ENCODE measurements at regions not wholly inside any gene's neighbourhood (a gene's known extent, or its start where the extent isn't known, plus 50 kb on each side); places are given as distances from the start of the nearest gene placed in this dataset.
A peak's percentile ranks its signal among the peaks of the same experiment; 100 is the strongest.

DNA sequence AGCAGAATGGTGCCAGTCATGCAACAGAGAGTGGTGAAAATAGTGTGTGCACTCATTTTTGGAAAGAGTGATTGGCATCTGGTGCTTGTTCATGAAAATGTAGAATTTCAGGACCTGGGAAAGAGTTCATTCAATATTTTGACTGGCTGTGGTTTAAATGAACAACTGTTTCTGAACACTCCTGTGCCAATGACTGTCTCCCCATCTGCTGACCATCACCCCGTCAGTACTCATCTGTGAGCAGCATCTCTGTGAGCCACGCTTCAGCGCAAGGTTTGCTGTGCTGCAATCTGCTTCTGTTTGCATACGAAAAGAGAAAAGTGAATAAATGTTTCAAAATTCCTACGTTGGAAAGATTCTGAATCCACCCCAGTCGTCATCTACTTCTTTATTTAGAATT is 77.9 kb upstream of the RUNX1 start:
- peak; percentile 6 for DNase-seq (ENCODE audit: low read depth)
- TF ChIP-seq, protein P1, sequence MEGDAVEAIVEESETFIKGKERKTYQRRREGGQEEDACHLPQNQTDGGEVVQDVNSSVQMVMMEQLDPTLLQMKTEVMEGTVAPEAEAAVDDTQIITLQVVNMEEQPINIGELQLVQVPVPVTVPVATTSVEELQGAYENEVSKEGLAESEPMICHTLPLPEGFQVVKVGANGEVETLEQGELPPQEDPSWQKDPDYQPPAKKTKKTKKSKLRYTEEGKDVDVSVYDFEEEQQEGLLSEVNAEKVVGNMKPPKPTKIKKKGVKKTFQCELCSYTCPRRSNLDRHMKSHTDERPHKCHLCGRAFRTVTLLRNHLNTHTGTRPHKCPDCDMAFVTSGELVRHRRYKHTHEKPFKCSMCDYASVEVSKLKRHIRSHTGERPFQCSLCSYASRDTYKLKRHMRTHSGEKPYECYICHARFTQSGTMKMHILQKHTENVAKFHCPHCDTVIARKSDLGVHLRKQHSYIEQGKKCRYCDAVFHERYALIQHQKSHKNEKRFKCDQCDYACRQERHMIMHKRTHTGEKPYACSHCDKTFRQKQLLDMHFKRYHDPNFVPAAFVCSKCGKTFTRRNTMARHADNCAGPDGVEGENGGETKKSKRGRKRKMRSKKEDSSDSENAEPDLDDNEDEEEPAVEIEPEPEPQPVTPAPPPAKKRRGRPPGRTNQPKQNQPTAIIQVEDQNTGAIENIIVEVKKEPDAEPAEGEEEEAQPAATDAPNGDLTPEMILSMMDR (conservative IDR thresholded peaks at IDR 0.05; ENCODE audit: low read length): no peak
- no peak overlapping the region for H3K4me3 ChIP-seq (ENCODE audit: low read length)

DNA sequence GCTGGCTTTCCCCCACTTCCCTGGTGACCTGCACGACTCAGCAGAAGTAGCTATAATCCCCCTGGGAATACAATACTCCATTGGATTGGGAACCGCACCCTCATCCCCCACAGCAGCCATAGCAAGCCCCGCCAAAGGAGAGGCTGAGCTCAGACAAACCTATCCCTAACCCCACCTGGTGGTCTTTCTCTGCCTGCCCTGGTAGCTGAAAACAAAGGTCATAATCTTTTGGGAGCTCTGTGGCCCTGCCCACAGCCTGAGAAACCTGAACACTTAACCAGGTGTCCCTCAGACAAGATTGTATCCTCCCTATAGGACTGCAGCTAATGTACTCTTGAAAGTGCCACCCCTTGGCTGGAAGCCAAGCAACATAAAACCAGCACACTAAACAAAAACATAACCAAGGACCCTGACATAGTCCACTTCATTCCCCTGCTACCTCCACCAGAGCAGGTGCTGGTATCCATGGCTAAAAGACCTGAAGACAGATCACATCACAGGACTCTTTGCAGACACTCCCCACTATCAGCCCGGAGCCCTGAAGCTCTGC is 71.6 kb upstream of the RUNX1 start:
- no peak for DNase-seq (ENCODE audit: low read depth)
- no peak overlapping the region for H3K4me3 ChIP-seq (ENCODE audit: low read length)
- TF ChIP-seq, protein P1 (conservative IDR thresholded peaks at IDR 0.05; ENCODE audit: low read length): no peak

DNA sequence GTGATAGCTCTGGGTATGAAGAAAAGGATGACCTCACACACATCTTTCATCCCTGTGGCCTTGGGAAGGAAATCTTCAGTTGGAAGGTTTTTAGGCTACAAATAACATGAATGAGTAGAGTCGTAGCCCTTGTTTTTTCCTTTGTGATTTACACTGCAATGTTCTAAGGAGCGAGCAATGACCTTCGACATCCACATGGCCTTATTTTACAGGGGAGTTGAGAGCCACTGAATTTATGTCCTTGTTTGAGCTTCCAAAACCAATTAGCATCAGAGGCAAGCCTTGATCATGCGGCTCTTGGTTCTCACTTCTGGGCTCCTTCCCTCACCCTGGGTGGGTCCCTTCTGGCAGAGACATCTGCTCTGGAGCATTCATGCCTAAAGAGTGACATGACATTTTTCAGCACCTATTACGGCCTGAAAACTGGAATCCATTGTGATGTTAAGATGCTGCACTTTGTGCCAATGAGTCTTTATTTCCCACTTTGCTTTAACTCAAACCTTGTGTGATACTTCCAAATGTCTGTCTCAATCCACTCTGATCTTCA is 70.5 kb upstream of the RUNX1 start:
- TF ChIP-seq, protein P1 (conservative IDR thresholded peaks at IDR 0.05; ENCODE audit: low read length): no peak
- peak; percentile 13 for DNase-seq (ENCODE audit: low read depth)
- H3K4me3 ChIP-seq (ENCODE audit: low read length): no peak overlapping the region

DNA sequence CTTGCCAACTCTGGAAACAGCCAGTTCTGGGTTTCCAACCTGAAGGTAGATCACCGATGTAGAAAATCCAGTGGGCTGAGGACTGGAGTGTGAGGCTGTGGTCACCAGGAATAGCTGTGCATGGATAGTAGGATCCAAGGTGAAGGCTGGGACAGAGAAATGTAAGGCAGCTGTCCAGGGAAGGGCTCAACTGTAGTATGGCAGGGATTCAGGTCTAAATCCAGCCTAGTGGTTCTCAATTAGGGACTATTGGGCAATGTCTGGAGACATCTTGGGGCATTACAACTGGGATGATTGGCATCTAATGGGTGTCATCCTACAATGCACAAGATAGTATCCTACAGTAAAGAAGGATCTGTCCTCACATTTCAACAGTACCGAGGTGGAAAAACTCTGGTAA is 67.7 kb upstream of the RUNX1 start:
- TF ChIP-seq, protein P1 (conservative IDR thresholded peaks at IDR 0.05; ENCODE audit: low read length): no peak
- no peak for DNase-seq (ENCODE audit: low read depth)
- no peak overlapping the region for H3K4me3 ChIP-seq (ENCODE audit: low read length)

DNA sequence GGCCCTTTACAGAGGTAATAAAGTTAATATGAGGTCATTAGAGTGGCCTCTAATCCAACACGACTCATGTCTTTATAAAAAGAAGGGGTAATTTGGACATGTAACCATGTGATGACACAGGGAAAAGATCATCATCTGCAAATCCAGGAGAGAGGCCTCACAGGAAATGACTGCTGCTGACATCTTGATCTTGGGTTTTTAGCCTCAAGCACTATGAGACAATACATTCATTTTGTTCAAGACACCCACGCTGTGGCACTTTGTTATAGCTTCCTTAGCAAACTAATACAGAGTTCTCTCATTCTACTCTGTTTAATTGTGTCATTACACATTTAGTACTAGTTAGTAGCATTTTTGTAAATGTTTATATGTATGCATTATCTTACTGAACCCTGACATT is 64.0 kb upstream of the RUNX1 start:
- TF ChIP-seq, protein P1 (conservative IDR thresholded peaks at IDR 0.05; ENCODE audit: low read length): no peak
- peak; percentile 17 for DNase-seq (ENCODE audit: low read depth)
- no peak overlapping the region for H3K4me3 ChIP-seq (ENCODE audit: low read length)

DNA sequence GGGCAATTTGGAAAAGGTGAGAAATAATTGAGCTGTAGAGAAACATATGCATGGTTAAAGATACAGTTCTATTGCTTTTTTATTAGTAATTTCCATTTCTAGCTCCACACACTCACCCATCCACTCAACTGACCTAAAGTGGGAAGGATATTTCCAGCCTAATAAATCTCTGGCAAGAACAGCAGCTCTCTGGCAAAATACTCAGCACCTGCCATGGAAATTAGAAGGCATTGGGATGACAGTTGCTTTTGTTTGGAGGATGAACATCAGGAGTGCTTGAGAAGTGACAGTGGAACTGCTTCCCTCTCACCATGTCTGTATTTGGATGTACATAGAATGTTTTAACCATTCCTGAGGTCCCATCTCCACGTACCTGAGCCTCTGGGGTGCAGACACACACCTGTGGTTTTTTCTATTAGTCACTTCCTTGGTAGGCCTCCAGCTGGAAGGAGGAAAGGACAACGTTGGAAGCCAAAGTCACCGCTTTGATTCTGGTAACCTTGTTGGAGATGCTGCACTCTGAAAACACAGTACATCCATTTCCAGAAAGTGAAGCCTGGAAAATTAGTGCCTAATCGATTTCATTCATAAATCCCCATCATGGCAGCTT is 62.3 kb upstream of the RUNX1 start:
- no peak for DNase-seq (ENCODE audit: low read depth)
- H3K4me3 ChIP-seq (ENCODE audit: low read length): no peak overlapping the region
- TF ChIP-seq, protein P1 (conservative IDR thresholded peaks at IDR 0.05; ENCODE audit: low read length): no peak

DNA sequence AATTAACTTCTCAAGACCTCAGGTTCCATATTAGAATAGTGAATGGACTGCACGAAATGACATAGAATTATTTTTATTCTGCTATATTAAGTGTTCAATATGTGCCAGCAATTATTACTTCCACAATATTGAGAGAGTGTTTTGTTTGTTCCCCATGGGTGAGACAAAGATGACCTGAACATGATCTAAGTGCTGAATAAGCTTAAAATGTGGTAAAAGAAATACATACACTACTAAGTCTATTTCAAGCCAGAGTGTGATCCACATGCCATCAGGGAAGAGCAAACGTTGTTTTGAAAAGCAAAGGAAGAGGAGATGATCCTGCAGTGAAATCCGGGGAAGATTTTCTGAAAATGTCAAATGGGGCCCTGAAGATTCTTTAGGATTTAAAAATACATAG is 59.8 kb upstream of the RUNX1 start:
- H3K4me3 ChIP-seq (ENCODE audit: low read length): no peak overlapping the region
- TF ChIP-seq, protein P1 (conservative IDR thresholded peaks at IDR 0.05; ENCODE audit: low read length): no peak
- DNase-seq (ENCODE audit: low read depth): no peak
